Heart left ventricle (tissue), 13 donors: ENCODE measurements at regions not wholly inside any gene's neighbourhood (a gene's known extent, or its start where the extent isn't known, plus 50 kb on each side); places are given as distances from the start of the nearest gene placed in this dataset.

Experiments used
- CTCF ChIP-seq, 12 donors: fragments of 200-600 bp; sonication (generic) in 4 of 12; IDR thresholded peaks; one replicate each; pipeline versions ENCODE4 v1.5.0 to v1.8.0; 2018 to 2022; ENCODE audit warnings: antibody characterized with exemption in 12 of 12, mild to moderate bottlenecking in 5 of 12
- POLR2A ChIP-seq, 2 donors: fragments of 450-650 bp; IDR thresholded peaks; one replicate each; pipeline ENCODE4 v1.6.1; 2017; ENCODE audit warnings: antibody characterized with exemption in 2 of 2, mild to moderate bottlenecking in 2 of 2, moderate library complexity in 2 of 2
- donor health status: ischemic (EF 13 %, LVEDD 7.1; RV severe dilation, severe dysfunction).
- donor health status: DM: no; HTN: yes; CAD: no.
- donor health status: DM: no; HTN: no; CAD: no.
- donor health status: ischemic (EF 25% LVEDD 6.9; RV normal size, moderate dysfunction).
- donor health status: ischemic (EF 25% LVEDD 5.7; RV mildly dilated, moderate dysfunction).
- donor health status: ischemic (EF 35%, LVEDD 5.7; RV mildly dilated, moderate dysfunction).
- donor health status: nonischemic (EF 11% LVEDD 7.7; RV severe dilation, severe dysfunction).
- donor health status: DM: yes; HTN: yes; CAD: no.
- donor health status: PGD.
- donor health status: ischemic (EF 29% LVEDD 5.4; RV normal size, mild dysfunction).
- donor health status: nonischemic (EF 23%, LVEDD 6.1; RV moderate dilation, normal function).

GRCh38 chr6:154650351-154650750 lies 82.9 kb upstream of the SCAF8 start:
- no peak for TF ChIP-seq CTCF (IDR thresholded peaks at IDR 0.05)
- TF ChIP-seq POLR2A (IDR thresholded peaks at IDR 0.05), result no peak
